Keratinocyte (primary cell): ENCODE measurements at regions not wholly inside any gene's neighbourhood (a gene's known extent, or its start where the extent isn't known, plus 50 kb on each side); places are given as distances from the start of the nearest gene placed in this dataset.

Experiments used
- DNase-seq: peaks from one replicate; pipeline ENCODE4 v3.0.0-alpha.2; 2011; ENCODE audit warnings: low read depth, missing footprints, low spot score
- FAIRE-seq: peaks from 2 replicates; lab custom pipeline; 2011; peaks lifted over from hg19 to GRCh38; lab: Jason Lieb, UNC
- H2AFZ ChIP-seq: 2 replicates; pipeline ENCODE4 v1.6.0; 2012; ENCODE audit warnings: low read length, control low read depth, inconsistent platforms; ENCODE audit not compliant: control insufficient read depth
- H3K27ac ChIP-seq: 2 replicates; pipeline ENCODE4 v1.5.1; 2011; ENCODE audit warnings: low read length; ENCODE audit not compliant: control insufficient read depth, insufficient read depth
- H3K27me3 ChIP-seq: 3 replicates; pipeline ENCODE4 v1.6.0; 2011; ENCODE audit warnings: low read length; ENCODE audit not compliant: control insufficient read depth, insufficient read depth; ENCODE audit errors: extremely low read depth
- H3K36me3 ChIP-seq, 2 experiments: 2 replicates in 1 of 2; 3 replicates in 1 of 2; pipeline ENCODE4 v1.5.1; 2011; ENCODE audit warnings: low read length in 2 of 2, mild to moderate bottlenecking in 1 of 2; ENCODE audit not compliant: control insufficient read depth in 2 of 2, insufficient read depth in 2 of 2; ENCODE audit errors: extremely low read depth in 1 of 2
- H3K4me1 ChIP-seq: 3 replicates; pipeline ENCODE4 v1.5.1; 2011; ENCODE audit warnings: low read length; ENCODE audit not compliant: control insufficient read depth, insufficient read depth; ENCODE audit errors: extremely low read depth
- H3K4me2 ChIP-seq: 3 replicates; pipeline ENCODE4 v1.6.0; 2011; ENCODE audit warnings: low read depth, low read length; ENCODE audit not compliant: control insufficient read depth, insufficient read depth; ENCODE audit errors: extremely low read depth
- H3K4me3 ChIP-seq, 3 experiments: fragments of 200-600 bp in 1 of 3; sonication (generic) in 1 of 3; 2 replicates in 2 of 3; 3 replicates in 1 of 3; pipeline ENCODE4 v1.5.1; 2011 to 2016; ENCODE audit warnings: low read length in 3 of 3, mild to moderate bottlenecking in 3 of 3, control low read depth in 2 of 3, inconsistent platforms in 1 of 3, low read depth in 1 of 3, mixed read lengths in 1 of 3, mixed run types in 1 of 3, moderate library complexity in 1 of 3; ENCODE audit not compliant: control insufficient read depth in 2 of 3, insufficient read depth in 2 of 3; ENCODE audit errors: extremely low read depth in 1 of 3
- H3K79me2 ChIP-seq: 2 replicates; pipeline ENCODE4 v1.6.0; 2012; ENCODE audit warnings: low read length; ENCODE audit not compliant: control insufficient read depth, insufficient read depth
- H3K9ac ChIP-seq: 3 replicates; pipeline ENCODE4 v1.6.0; 2011; ENCODE audit warnings: low read length; ENCODE audit not compliant: control insufficient read depth, insufficient read depth; ENCODE audit errors: extremely low read depth
- H3K9me1 ChIP-seq: 3 replicates; pipeline ENCODE4 v1.6.0; 2011; ENCODE audit warnings: low read length; ENCODE audit not compliant: control insufficient read depth, insufficient read depth; ENCODE audit errors: extremely low read depth
- H3K9me3 ChIP-seq: 2 replicates; pipeline ENCODE4 v1.5.1; 2012; ENCODE audit warnings: low read depth, low read length; ENCODE audit not compliant: control insufficient read depth
- H4K20me1 ChIP-seq: 3 replicates; pipeline ENCODE4 v1.6.0; 2011; ENCODE audit warnings: low read length; ENCODE audit not compliant: control insufficient read depth, insufficient read depth; ENCODE audit errors: extremely low read depth
- CTCF ChIP-seq, 3 experiments: IDR thresholded peaks in 1 of 3; conservative IDR thresholded peaks in 1 of 3; optimal IDR thresholded peaks in 1 of 3; 2 replicates in 2 of 3; 3 replicates in 1 of 3; pipeline versions ENCODE3 to v1.5.1; 2011; ENCODE audit warnings: low read length in 3 of 3, mild to moderate bottlenecking in 3 of 3, moderate library complexity in 2 of 3, control low read depth in 1 of 3, inconsistent platforms in 1 of 3; ENCODE audit not compliant: insufficient read depth in 2 of 3; ENCODE audit errors: extremely low read depth in 1 of 3
- EZH2 ChIP-seq: IDR thresholded peaks from one replicate; pipeline ENCODE4 v1.6.1; 2012; ENCODE audit warnings: inconsistent platforms, mild to moderate bottlenecking, low read length, moderate library complexity
- dilution Hi-C: fragments of 300-500 bp; cut with MboI; formaldehyde crosslinking; loops from one replicate; pipeline ENCODE4 v1.7.0; 2020; ENCODE audit warnings: low sequenced_read_pairs; ENCODE audit not compliant: extremely low pct_ligation_motif_present

GRCh38 chr2:120578576-120579352 is 156.9 kb upstream of the GLI2 start:
- H3K27me3 ChIP-seq: peaks cover 8% of the 10 kb centered on the region
- H3K4me2 ChIP-seq: no peak overlapping the region
- TF ChIP-seq CTCF (optimal IDR thresholded peaks at IDR 0.05 in 1 of 3, IDR thresholded peaks at IDR 0.05 in 1 of 3, conservative IDR thresholded peaks at IDR 0.05 in 1 of 3; ENCODE audit: extremely low read depth in 1 of 3, insufficient read depth in 2 of 3, low read length in 3 of 3): no peak
- TF ChIP-seq EZH2: no peak
- H3K79me2 ChIP-seq: no peaks in the 10 kb centered on the region
- dilution Hi-C loops: no loop called here
- no peaks in the 10 kb centered on the region for H3K36me3 ChIP-seq
- H3K27ac ChIP-seq: no peak overlapping the region
- no peaks in the 10 kb centered on the region for H3K9me3 ChIP-seq
- FAIRE-seq (no peak), DNase-seq (no peak)
- H3K4me3 ChIP-seq: no peak overlapping the region
- H3K4me1 ChIP-seq: peaks cover 8% of the 10 kb centered on the region
- H3K9me1 ChIP-seq: no peaks in the 10 kb centered on the region
- H4K20me1 ChIP-seq: no peaks in the 10 kb centered on the region
- no peak overlapping the region for H2AFZ ChIP-seq
- H3K9ac ChIP-seq: no peak overlapping the region

DNA sequence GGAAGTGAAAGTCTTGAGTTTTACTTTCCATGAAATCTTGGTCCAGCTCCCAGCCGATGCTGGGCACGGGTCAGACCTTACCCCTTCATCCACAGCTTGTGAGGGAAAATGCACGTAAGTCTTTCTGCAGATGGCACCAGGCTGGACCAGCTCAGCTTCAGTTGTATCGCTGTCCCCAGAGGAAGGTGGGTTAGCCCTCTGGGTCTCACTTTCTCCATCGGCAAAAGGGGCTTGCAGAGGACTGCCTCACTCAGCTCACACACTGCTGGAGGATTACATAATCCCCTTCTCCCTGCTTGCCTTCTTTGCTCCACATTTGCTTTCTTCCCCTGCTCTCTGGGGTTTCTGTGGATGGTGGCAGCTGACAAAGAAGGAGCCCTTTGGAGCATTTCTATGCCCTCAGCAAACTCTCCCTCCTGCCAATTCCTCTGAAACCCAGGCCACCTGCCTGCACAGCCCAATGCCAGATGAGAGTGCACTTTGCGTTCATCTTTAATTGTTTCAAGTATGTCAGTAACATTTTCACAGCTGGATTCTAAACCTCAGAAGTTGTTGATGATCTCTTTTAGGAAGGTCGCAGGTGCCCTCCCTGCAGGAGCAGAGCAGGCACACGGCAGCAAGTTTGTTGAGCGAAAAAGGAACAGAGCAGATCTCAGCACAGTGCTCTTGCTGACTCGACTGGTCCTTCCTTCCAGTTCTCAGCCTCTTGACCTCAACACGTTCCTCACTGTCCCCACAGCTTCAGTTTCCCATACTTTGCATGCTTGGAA is 155.6 kb upstream of the GLI2 start:
- Histone ChIP-seq H3K4me3 (no peak overlapping the region), H4K20me1 (no peaks in the 10 kb centered on the region), H3K9me3 (no peaks in the 10 kb centered on the region), H3K36me3 (no peaks in the 10 kb centered on the region), H3K9me1 (no peaks in the 10 kb centered on the region), H3K79me2 (no peaks in the 10 kb centered on the region), H3K4me2 (no peak overlapping the region), H3K4me1 (peaks cover 8% of the 10 kb centered on the region), H3K27me3 (peaks cover 8% of the 10 kb centered on the region), H3K27ac (no peak overlapping the region), H2AFZ (no peak overlapping the region), H3K9ac (no peak overlapping the region)
- TF ChIP-seq EZH2: no peak
- TF ChIP-seq CTCF (optimal IDR thresholded peaks at IDR 0.05 in 1 of 3, IDR thresholded peaks at IDR 0.05 in 1 of 3, conservative IDR thresholded peaks at IDR 0.05 in 1 of 3; ENCODE audit: extremely low read depth in 1 of 3, insufficient read depth in 2 of 3, low read length in 3 of 3): no peak
- dilution Hi-C loops: no loop called here
- DNase-seq: no peak
- FAIRE-seq: no peak
